SH-SY5Y (cell line): ENCODE measurements at regions not wholly inside any gene's neighbourhood (a gene's known extent, or its start where the extent isn't known, plus 50 kb on each side); places are given as distances from the start of the nearest gene placed in this dataset.

Source experiments
- GATA2 ChIP-seq: IDR thresholded peaks from 2 replicates; pipeline ENCODE4 v1.6.1; 2011; ENCODE audit warnings: mild to moderate bottlenecking, low read depth, low read length
- GATA3 ChIP-seq: IDR thresholded peaks from 2 replicates; pipeline ENCODE4 v1.6.1; 2011; ENCODE audit warnings: low read depth, mild to moderate bottlenecking, low read length, moderate library complexity

GRCh38 chr6:126110512-126111270, 124.4 kb downstream of the TRMT11 start:
- no peak for TF ChIP-seq GATA3
- no peak for TF ChIP-seq GATA2
